GM19025 (cell line): ENCODE measurements at regions not wholly inside any gene's neighbourhood (a gene's known extent, or its start where the extent isn't known, plus 50 kb on each side); places are given as distances from the start of the nearest gene placed in this dataset.

Source experiments
- ATAC-seq: cut with Tn5 transposase; IDR thresholded peaks from one replicate; pipeline ENCODE4 v1.9.1; 2021; ENCODE audit warnings: mild to moderate bottlenecking, low read depth, moderate library complexity; ENCODE audit not compliant: unreplicated experiment

GRCh38 chr10:110430340-110431273, 67.1 kb upstream of the DUSP5 start:
- ATAC-seq, result no peak

- ATAC-seq, result no peak
Observed at GRCh38 chr10:110431659-110432058, 66.0 kb upstream of the DUSP5 start.

DNA sequence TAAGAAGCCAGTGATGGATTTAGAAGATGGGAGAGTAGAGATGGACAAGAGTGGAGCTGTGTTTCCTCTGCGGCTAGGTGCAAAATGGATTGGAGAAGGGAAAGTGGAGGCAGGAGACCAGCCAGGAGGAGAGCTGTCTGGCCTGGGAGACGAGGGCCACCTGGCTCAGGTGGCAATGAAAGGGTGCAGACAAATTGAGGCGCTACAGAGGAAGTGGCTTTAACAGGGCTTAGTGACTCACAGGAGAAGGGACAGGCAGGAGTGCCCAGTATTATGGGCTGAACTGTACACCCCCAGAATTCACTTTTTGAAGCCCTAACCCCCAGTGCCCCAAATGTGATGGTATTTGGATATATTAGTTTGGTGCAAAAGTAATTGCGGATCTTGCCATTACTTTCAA, 65.6 kb upstream of the DUSP5 start:
- ATAC-seq, result no peak

DNA sequence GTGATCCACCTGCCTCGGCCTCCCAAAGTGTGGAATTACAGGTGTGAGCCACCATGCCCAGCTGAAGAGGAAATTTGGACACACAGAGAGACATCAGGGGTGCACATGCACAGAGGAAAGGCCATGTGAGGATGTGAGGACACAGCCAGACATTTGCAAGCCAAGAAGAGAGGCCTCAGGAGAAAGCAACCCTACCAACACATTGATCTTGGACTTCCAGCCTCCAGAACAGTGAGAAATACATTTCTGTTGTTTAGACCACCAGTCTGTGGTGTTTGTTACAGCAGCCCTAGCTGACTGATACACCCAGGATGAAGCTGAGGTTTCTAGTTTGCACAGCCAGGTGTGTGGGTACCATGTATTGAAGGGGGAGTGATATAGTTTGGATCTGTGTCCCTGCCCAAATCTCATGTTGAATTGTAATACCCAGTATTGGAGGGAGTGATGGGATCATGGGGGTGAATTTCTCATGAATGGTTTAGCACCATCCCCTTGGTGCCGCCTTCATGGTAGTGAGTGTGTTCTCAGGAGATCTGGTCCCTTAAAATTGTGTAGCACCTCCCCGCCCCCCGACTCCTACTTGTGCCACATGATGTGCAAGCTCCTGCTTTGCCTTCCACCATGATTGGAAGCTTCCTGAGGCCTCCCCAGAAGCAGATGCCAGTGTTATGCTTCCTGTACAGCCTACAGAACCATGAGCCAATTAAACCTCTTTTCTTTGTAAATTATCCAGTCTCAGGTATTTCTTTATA, 64.7 kb upstream of the DUSP5 start:
- ATAC-seq, result no peak

GRCh38 chr10:110433740-110434139, 64.0 kb upstream of the DUSP5 start:
- ATAC-seq, result no peak

GRCh38 chr10:110434489-110435096, 63.1 kb upstream of the DUSP5 start:
- ATAC-seq, result no peak

DNA sequence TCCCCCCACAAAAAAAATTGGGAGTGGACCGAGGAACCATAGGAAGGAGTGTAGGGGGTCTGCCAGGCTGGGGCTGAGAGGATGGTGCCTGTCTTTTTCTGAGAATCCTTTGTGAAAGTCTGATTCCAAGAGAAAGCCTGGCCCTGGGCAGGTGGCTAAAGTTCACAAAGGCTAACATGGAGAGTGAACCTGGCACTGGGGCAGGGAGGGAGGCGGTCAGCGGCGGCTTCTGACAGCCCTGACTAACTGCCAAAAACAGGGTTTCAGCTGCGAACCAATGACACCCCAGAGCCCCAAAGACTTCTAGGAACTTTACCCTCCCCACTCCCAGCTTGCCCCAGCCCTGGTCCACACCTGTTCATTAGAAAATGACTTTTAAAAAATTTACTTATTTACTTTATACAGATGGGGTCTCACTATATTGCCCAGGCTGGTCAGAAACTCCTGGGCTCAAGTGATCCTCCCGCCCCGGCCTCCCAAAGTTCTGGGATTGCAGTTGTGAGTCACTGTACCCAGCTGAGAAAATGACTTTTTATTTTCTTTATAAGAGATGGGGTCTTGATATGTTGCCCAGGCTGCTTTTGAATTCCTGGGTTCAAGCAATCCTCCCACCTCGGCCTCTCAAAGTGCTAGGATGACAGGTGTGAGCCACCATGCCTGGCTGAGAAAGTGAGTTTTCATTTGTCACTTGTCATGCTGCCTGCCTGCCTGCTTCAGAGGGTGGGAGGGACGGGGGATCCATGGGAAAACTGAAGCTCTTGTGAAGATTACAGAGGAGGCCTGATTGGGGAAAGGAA, 61.0 kb upstream of the DUSP5 start:
- ATAC-seq, result no peak

DNA sequence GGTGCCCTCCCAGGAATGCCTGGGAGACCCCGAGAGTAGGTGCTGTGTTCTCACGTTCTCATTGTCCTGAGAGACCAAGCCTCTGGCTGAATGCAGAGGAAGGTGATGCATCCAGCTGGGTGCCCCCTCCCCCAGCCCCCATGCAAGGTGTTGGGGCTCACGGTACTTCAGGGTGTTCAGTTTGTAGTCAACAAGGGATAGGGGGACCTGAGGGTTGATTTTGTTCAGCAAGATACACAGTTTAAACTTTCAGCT, 60.4 kb upstream of the DUSP5 start:
- ATAC-seq, result no peak

DNA sequence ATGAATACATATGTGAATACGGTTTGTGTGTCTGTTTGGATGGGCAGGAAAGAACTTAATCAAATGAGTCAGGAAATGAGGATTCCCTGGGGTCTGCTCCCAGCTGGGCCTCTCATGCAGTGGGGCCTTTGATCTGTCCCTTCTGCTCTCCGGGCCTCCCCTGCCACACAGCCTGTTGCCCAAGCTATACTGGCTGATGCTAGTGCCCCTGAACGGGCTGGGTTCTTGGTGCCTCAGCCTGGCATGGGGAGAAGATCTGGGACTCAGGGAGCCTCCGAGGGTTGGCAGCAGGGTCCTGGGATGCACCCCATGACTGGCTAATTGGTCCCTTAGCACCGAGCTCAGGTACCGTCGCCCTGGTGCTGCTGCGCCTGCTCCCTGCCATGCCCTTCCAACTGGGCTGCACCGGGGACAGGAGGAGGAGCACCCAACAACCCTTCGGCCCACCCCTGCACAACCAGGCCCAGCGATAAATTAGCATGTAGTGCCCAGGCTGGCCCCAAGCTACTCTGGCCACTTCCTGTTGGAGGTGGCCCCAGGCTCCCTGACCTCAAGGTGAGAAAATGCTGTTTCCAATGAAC, 59.9 kb upstream of the DUSP5 start:
- no peak for ATAC-seq

DNA sequence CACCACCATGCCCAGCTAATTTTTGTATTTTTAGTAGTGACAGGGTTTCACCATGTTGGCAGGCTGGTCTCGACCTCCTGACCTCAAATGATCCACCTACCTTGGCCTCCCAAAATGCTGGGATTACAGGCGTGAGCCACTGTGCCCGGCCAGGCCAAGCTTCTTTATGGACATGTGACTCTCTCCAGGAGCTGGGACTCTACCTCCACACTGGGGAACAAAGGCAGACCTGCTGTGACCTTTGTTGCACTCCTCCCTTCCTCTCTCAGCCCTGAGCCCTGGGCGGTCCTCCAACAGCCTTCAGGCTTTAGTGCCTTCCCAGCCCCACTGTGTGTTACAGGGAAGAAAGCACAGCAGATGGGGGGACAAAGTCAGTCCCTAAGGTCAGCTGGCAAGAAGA, 55.0 kb upstream of the DUSP5 start:
- no peak for ATAC-seq

DNA sequence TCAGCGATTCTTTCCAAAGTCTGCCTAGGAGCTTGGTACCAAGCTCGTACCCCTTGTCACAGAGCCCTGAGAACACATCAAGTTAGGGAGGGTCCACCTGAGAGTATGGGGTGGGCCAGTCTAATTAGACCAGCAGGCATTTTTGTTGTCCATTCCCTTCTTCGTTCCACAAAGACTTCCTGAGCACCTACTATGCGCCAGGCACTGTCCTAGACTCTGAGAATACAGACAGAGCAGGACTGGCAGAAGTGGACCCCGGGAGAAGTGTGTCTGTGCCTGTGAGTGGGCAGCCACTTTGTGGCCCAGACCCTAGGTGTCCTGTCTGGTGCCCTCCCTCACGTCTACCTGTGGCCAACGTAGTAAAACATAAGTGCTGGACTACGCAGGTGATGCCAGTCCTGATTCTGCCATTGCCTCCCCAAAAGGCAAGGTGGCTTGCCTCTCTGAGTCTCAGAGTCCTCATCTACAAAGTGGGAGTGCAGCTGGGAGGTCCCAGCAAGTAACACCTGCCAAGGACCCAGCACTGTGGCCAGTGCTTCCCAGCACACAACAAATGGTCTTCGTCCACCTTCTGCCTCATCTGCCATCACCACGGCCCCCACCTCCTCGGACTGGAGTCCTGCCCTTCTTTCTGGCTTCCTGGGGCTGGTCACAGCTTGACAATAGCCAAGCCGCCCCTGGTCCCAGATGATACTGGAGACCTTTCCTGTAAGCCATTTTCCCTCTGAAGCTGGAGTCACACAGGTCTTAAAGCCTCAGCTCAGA, 54.3 kb upstream of the DUSP5 start:
- ATAC-seq, result no peak

GRCh38 chr10:110444004-110444337, 53.7 kb upstream of the DUSP5 start:
- ATAC-seq, result no peak

DNA sequence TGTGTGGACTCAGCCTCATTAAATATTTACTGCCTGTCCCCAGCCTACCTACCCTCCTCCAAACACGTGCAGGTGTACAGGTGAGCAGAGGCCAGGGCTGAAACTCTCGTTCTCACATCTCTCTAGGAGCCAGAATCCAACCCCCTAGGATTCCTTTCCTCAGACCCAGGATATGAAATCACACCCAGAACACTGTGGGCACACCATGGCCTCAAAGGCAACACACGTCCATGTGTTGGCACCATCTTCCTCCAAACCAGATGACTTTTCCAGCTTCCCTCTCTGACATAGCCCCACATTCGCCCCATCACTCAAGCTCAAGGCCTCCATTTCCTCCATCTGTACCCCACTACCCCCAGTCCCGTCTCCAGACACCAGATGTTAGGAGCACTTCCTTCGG, 51.8 kb upstream of the DUSP5 start:
- no peak for ATAC-seq

- ATAC-seq, result no peak
Observed at GRCh38 chr10:110446277-110446676, 51.4 kb upstream of the DUSP5 start.

GRCh38 chr10:110446954-110447608, 50.6 kb upstream of the DUSP5 start:
- no peak for ATAC-seq

GRCh38 chr10:110447886-110448285, 49.8 kb upstream of the DUSP5 start:
- ATAC-seq, result no peak
